ENCODE measurements at regions not wholly inside any gene's neighbourhood (a gene's known extent, or its start where the extent isn't known, plus 50 kb on each side); places are given as distances from the start of the nearest gene placed in this dataset.
"Not testable (repeated sequence)": the region's sequence is repeated elsewhere in the genome, so short reads cannot be mapped to it uniquely, and the experiment has no call there.

DNA sequence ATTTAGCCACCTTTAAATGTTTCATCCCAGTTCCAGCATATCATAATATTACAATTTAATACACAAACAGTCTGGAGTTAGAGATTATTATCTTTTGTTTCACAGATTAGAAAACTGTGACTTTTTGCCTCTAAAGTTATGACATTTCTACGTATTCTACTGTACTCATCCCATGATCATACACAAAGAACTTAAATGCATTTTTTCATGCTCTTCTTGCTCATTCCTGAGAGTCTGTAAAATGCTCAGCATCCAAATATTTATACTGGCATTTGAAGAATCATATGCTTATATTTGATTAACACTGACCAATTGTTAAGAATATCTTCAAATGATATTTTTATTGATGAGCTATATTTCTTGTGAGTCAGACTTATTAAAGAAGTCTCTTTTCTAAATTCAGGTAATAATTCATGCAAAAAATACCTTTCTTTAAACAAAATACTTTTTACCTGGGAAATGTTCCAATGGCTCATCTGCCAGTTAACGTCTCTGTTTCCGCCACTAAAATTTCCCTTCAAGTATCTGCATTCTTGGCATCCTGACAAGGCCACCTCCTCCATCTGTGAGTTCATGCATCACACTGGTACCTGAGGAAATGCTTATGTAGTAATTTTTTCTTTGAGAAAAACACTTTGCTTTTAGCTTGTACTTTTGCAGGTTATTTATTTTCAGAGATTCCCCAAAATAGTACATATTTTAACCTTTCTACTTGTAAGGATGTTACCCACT is 139.6 kb upstream of the RASA1 start:
- no peak for TF ChIP-seq EZH2 (IDR thresholded peaks at IDR 0.05; ENCODE audit: borderline replicate concordance, low read length)
- TF ChIP-seq, protein P1, sequence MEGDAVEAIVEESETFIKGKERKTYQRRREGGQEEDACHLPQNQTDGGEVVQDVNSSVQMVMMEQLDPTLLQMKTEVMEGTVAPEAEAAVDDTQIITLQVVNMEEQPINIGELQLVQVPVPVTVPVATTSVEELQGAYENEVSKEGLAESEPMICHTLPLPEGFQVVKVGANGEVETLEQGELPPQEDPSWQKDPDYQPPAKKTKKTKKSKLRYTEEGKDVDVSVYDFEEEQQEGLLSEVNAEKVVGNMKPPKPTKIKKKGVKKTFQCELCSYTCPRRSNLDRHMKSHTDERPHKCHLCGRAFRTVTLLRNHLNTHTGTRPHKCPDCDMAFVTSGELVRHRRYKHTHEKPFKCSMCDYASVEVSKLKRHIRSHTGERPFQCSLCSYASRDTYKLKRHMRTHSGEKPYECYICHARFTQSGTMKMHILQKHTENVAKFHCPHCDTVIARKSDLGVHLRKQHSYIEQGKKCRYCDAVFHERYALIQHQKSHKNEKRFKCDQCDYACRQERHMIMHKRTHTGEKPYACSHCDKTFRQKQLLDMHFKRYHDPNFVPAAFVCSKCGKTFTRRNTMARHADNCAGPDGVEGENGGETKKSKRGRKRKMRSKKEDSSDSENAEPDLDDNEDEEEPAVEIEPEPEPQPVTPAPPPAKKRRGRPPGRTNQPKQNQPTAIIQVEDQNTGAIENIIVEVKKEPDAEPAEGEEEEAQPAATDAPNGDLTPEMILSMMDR (IDR thresholded peaks at IDR 0.05; ENCODE audit: low read length) = no peak
- Histone ChIP-seq H3K36me3 (ENCODE audit: insufficient read depth, low read length) (no peaks in the 10 kb centered on the region), H4K20me1 (ENCODE audit: insufficient read depth, low read length) (no peaks in the 10 kb centered on the region), H3K9me3 (ENCODE audit: low read length) (no peaks in the 10 kb centered on the region), H3F3A (ENCODE audit: insufficient read depth, low read length) (no peaks in the 10 kb centered on the region), H2AFZ (ENCODE audit: low read length) (no peak overlapping the region), H3K9me2 (ENCODE audit: low read depth, low read length) (no peaks in the 10 kb centered on the region), H3K4me3 (ENCODE audit: low read depth, low read length, poor library complexity, severe bottlenecking) (no peak overlapping the region), H3K27ac (ENCODE audit: low read depth, low read length, poor library complexity, severe bottlenecking) (no peak overlapping the region), H3K9ac (ENCODE audit: low read length) (no peak overlapping the region), H3K27me3 (ENCODE audit: insufficient read depth, low read length) (no peaks in the 10 kb centered on the region), H3K79me2 (ENCODE audit: insufficient read depth, low read length) (no peaks in the 10 kb centered on the region), H3K4me1 (ENCODE audit: insufficient read depth, low read length, severe bottlenecking) (peaks cover 20% of the 10 kb centered on the region), H3K4me2 (ENCODE audit: low read length) (no peak overlapping the region)

DNA sequence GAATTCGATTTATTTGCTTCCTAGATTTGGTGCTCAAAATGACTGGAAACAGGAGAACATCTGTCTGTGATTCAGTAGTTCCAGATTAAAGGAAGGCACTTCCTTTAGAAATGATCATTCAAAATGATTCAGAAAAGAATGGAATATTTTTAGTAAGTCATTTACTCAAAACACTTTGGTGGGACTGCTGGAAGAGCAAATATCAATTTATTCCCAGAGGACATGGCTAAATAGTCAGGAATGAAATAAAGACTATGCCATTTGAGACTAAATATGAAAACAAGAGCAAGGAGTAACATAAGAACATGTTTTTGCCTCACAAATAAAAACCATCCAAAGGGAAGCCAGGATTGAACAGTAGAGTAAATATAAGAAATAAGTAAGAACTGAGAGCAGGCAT is 138.6 kb upstream of the RASA1 start:
- Histone ChIP-seq H3K4me1 (ENCODE audit: insufficient read depth, low read length, severe bottlenecking) (peaks cover 13% of the 10 kb centered on the region), H3K9me3 (ENCODE audit: low read length) (no peaks in the 10 kb centered on the region), H3K4me2 (ENCODE audit: low read length) (no peak overlapping the region), H3K27ac (ENCODE audit: low read depth, low read length, poor library complexity, severe bottlenecking) (no peak overlapping the region), H3K79me2 (ENCODE audit: insufficient read depth, low read length) (no peaks in the 10 kb centered on the region), H4K20me1 (ENCODE audit: insufficient read depth, low read length) (no peaks in the 10 kb centered on the region), H3K36me3 (ENCODE audit: insufficient read depth, low read length) (no peaks in the 10 kb centered on the region), H3K9me2 (ENCODE audit: low read depth, low read length) (no peaks in the 10 kb centered on the region), H3K4me3 (ENCODE audit: low read depth, low read length, poor library complexity, severe bottlenecking) (no peak overlapping the region), H3F3A (ENCODE audit: insufficient read depth, low read length) (no peaks in the 10 kb centered on the region), H2AFZ (ENCODE audit: low read length) (no peak overlapping the region), H3K27me3 (ENCODE audit: insufficient read depth, low read length) (no peaks in the 10 kb centered on the region), H3K9ac (ENCODE audit: low read length) (no peak overlapping the region)
- TF ChIP-seq, protein P1 (IDR thresholded peaks at IDR 0.05; ENCODE audit: low read length) = no peak
- no peak for TF ChIP-seq EZH2 (IDR thresholded peaks at IDR 0.05; ENCODE audit: borderline replicate concordance, low read length)

DNA sequence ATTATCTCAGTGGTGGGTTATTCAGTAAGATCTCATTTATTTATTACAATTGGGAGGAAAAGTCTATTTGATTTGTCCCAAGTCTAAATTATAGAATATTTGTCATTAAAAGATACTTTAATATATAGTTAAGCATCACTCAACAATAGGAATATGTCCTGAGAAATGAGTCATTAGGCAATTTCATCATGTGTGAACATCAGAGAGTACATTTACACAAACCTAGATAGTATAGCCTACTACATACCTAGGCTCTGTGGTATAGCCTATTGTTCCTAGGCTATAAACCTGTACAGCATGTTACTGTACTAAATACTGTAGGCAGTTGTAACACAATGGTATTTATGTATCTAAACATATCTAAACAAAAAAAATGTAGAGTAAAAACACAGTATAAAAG is 135.0 kb upstream of the RASA1 start:
- H2AFZ ChIP-seq (ENCODE audit: low read length) = no peak overlapping the region
- H3F3A ChIP-seq (ENCODE audit: insufficient read depth, low read length) = no peaks in the 10 kb centered on the region
- no peaks in the 10 kb centered on the region for H3K36me3 ChIP-seq (ENCODE audit: insufficient read depth, low read length)
- H3K79me2 ChIP-seq (ENCODE audit: insufficient read depth, low read length) = no peaks in the 10 kb centered on the region
- no peaks in the 10 kb centered on the region for H3K9me3 ChIP-seq (ENCODE audit: low read length)
- H3K4me1 ChIP-seq (ENCODE audit: insufficient read depth, low read length, severe bottlenecking) = peaks cover 7% of the 10 kb centered on the region
- H3K9ac ChIP-seq (ENCODE audit: low read length) = no peak overlapping the region
- H4K20me1 ChIP-seq (ENCODE audit: insufficient read depth, low read length) = no peaks in the 10 kb centered on the region
- H3K27ac ChIP-seq (ENCODE audit: low read depth, low read length, poor library complexity, severe bottlenecking) = no peak overlapping the region
- no peak overlapping the region for H3K4me3 ChIP-seq (ENCODE audit: low read depth, low read length, poor library complexity, severe bottlenecking)
- no peaks in the 10 kb centered on the region for H3K9me2 ChIP-seq (ENCODE audit: low read depth, low read length)
- H3K4me2 ChIP-seq (ENCODE audit: low read length) = no peak overlapping the region
- no peaks in the 10 kb centered on the region for H3K27me3 ChIP-seq (ENCODE audit: insufficient read depth, low read length)
- TF ChIP-seq EZH2 (IDR thresholded peaks at IDR 0.05; ENCODE audit: borderline replicate concordance, low read length) = no peak
- TF ChIP-seq, protein P1 (IDR thresholded peaks at IDR 0.05; ENCODE audit: low read length) = no peak

DNA sequence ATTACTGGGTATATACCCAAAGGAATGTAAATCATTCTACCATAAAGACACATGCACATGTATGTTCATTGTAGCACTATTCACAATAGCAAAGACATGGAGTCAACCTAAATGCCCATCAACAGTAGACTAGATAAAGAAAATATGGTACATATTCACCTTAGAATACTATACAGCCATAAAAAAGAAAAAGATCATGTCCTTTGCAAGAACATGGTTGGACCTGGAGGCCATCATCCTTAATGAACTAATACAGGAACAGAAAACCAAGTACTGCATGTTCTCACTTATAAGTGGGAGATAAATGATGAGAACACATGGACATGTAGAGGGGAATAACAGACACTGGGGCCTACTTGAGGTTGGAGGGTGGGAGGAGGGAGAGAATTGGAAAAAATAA is 133.2 kb upstream of the RASA1 start:
- H3K79me2 ChIP-seq (ENCODE audit: insufficient read depth, low read length); H3K27ac ChIP-seq (ENCODE audit: low read depth, low read length, poor library complexity, severe bottlenecking); H3K36me3 ChIP-seq (ENCODE audit: insufficient read depth, low read length); H3K4me3 ChIP-seq (ENCODE audit: low read depth, low read length, poor library complexity, severe bottlenecking); H3F3A ChIP-seq (ENCODE audit: insufficient read depth, low read length); H3K9ac ChIP-seq (ENCODE audit: low read length); H3K27me3 ChIP-seq (ENCODE audit: insufficient read depth, low read length); H3K9me3 ChIP-seq (ENCODE audit: low read length); H3K9me2 ChIP-seq (ENCODE audit: low read depth, low read length); H4K20me1 ChIP-seq (ENCODE audit: insufficient read depth, low read length); H3K4me1 ChIP-seq (ENCODE audit: insufficient read depth, low read length, severe bottlenecking); H2AFZ ChIP-seq (ENCODE audit: low read length); H3K4me2 ChIP-seq (ENCODE audit: low read length): not testable (repeated sequence)
